ENCODE measurements at regions not wholly inside any gene's neighbourhood (a gene's known extent, or its start where the extent isn't known, plus 50 kb on each side); places are given as distances from the start of the nearest gene placed in this dataset.

- H3K4me3 Mint-ChIP-seq: no peak overlapping the region
- no peak for ATAC-seq
- DNase-seq: no peak
- CTCF ChIA-PET: no interaction called here
- no peaks in the 10 kb centered on the region for H3K36me3 Mint-ChIP-seq
- H3K27me3 Mint-ChIP-seq: no peaks in the 10 kb centered on the region
- H3K4me1 Mint-ChIP-seq: no peaks in the 10 kb centered on the region
- H3K9me3 Mint-ChIP-seq (ENCODE audit: low read depth): peaks cover 5% of the 10 kb centered on the region
- no peak overlapping the region for H3K27ac Mint-ChIP-seq
Measured at GRCh38 chr13:67791047-67791446, 560.9 kb upstream of the PCDH9 start.

DNA sequence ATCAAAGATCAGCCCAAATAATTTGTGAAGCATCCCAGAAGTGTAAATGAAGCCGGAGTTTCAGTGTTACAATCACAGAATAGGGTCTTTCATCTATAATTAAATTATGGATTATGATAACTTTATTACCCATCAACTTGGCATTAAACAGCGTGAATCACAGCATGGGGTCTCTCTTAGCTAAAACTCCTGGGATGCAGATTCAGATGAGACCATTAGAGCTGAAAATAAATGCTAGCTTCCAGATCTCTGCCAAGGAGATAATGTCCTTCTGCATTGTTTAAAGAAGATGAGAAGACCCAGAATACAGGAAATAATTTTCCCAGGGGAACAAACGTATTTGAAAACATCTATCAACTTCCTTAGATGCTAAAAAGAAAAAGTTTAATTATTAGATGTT lies 546.0 kb upstream of the PCDH9 start:
- H3K4me1 Mint-ChIP-seq: no peaks in the 10 kb centered on the region
- peaks cover 11% of the 10 kb centered on the region for H3K9me3 Mint-ChIP-seq (ENCODE audit: low read depth)
- CTCF ChIA-PET: no interaction called here
- DNase-seq (no peak), ATAC-seq (no peak)
- H3K27ac Mint-ChIP-seq: no peak overlapping the region
- no peaks in the 10 kb centered on the region for H3K27me3 Mint-ChIP-seq
- H3K36me3 Mint-ChIP-seq: no peaks in the 10 kb centered on the region
- no peak overlapping the region for H3K4me3 Mint-ChIP-seq

GRCh38 chr13:67775359-67775758 lies 545.2 kb upstream of the PCDH9 start:
- Mint-ChIP-seq H3K36me3 (no peaks in the 10 kb centered on the region), H3K9me3 (ENCODE audit: low read depth) (peaks cover 11% of the 10 kb centered on the region), H3K4me1 (no peaks in the 10 kb centered on the region), H3K27ac (no peak overlapping the region), H3K27me3 (no peaks in the 10 kb centered on the region), H3K4me3 (no peak overlapping the region)
- CTCF ChIA-PET: no interaction called here
- ATAC-seq: no peak
- no peak for DNase-seq

DNA sequence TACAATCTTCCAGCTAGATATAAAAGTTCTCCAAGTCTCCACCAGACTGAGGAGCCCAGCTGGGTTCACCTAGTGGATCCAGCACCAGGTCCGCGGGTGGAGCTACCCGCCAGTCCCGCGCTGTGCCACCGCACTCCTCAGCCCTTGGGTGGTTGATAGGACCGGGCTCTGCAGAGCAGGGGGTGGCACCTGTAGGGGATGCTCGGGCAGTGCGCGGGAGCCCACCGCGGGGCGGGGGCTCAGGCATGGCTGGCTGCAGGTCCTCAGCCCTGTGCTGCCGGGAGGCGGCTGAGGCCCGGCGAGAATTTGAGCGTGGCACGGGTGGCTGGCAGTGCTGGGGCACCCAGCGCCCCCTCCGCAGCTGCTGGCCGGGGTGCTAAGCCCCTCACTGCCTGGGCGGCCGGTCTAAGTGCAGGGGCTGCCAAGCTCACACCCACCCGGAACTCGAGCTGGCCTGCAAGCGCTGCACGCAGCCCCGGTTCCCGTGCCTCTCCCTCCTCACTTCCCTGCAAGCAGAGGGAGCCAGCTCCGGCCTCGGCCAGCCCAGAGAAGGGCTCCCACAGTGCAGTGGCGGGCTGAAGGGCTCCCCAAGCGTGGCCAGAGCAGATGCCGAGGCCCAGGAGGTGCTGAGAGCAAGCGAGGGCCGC lies 542.8 kb upstream of the PCDH9 start:
- Mint-ChIP-seq H3K36me3 (no peaks in the 10 kb centered on the region), H3K9me3 (ENCODE audit: low read depth) (peaks cover 17% of the 10 kb centered on the region), H3K4me3 (no peak overlapping the region), H3K27ac (no peak overlapping the region), H3K27me3 (no peaks in the 10 kb centered on the region), H3K4me1 (no peaks in the 10 kb centered on the region)
- CTCF ChIA-PET: no interaction called here
- DNase-seq (no peak), ATAC-seq (no peak)

- Mint-ChIP-seq H3K27ac (no peak overlapping the region), H3K36me3 (no peaks in the 10 kb centered on the region), H3K9me3 (ENCODE audit: low read depth) (peaks cover 21% of the 10 kb centered on the region), H3K4me3 (no peak overlapping the region), H3K27me3 (no peaks in the 10 kb centered on the region), H3K4me1 (no peaks in the 10 kb centered on the region)
- DNase-seq: no peak
- CTCF ChIA-PET: no interaction called here
- no peak for ATAC-seq
Measured at GRCh38 chr13:67771106-67771505, 541.0 kb upstream of the PCDH9 start.

DNA sequence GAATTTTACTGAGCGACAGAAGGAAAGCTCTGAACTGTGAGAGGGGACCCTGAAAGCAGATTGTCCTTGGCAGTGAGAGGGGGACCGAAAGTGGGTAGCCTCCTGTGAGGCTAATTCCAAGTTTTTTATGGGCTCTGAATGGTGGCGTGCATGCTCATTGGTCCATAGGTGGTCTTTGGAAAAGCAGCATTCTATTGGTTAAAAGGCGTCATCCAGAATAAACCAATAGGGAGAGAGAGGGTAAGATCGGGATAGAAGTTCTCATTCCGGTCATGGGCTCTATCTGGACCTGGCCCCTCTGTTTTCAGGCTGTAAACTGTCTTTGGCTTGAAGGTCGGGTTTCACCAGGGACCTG lies 539.8 kb upstream of the PCDH9 start:
- DNase-seq (no peak), ATAC-seq (no peak)
- Mint-ChIP-seq H3K27ac (no peak overlapping the region), H3K36me3 (no peaks in the 10 kb centered on the region), H3K4me1 (no peaks in the 10 kb centered on the region), H3K4me3 (no peak overlapping the region), H3K9me3 (ENCODE audit: low read depth) (peaks cover 22% of the 10 kb centered on the region), H3K27me3 (no peaks in the 10 kb centered on the region)
- CTCF ChIA-PET: no interaction called here

DNA sequence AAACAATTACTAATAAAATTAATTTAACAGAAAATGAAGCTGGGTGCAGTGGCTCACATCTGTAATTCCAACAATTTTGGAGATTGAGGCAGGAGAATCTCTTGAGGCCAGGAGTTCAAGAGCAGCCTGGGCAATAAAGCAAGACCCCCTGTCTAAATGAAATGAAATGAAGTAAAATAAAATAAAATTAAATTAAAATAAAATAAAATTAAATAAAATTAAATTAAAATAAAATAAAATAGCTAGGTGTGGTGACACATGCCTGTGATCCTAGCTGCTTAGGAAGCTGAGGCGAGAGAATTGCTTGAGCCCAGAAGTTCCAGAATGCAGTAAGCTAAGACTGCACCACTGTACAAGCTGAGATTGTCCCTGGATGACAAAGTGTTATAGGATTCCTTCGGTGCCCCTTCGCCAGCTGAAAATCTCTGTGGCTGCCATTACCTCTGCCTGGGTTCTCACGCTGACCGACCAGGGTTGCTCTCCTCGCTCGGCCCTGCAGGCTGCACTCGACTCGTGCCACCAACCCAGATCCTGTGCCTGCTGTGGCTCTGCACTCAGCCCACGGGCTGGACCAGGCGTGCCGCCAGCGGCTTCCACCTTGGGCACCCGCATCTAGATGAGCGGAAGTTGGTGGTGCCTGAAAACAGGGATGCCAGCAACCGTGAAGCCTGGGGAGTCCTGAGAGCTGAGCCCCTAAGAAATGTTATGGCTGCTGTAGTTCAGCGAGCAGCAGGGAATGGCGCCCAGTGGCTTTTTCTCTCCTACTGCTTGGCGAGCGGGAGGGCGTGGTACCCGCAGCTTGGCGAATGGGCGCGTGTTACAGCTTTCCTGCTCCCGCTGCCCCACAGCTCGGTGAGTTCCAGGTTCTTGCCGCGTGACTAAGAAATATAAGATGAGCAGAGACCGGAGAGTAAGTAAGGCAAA lies 539.2 kb upstream of the PCDH9 start:
- H3K4me3 Mint-ChIP-seq: no peak overlapping the region
- no peak overlapping the region for H3K27ac Mint-ChIP-seq
- H3K36me3 Mint-ChIP-seq: no peaks in the 10 kb centered on the region
- no peaks in the 10 kb centered on the region for H3K27me3 Mint-ChIP-seq
- no peaks in the 10 kb centered on the region for H3K4me1 Mint-ChIP-seq
- no peak for DNase-seq
- CTCF ChIA-PET: no interaction called here
- peaks cover 22% of the 10 kb centered on the region for H3K9me3 Mint-ChIP-seq (ENCODE audit: low read depth)
- ATAC-seq: no peak

DNA sequence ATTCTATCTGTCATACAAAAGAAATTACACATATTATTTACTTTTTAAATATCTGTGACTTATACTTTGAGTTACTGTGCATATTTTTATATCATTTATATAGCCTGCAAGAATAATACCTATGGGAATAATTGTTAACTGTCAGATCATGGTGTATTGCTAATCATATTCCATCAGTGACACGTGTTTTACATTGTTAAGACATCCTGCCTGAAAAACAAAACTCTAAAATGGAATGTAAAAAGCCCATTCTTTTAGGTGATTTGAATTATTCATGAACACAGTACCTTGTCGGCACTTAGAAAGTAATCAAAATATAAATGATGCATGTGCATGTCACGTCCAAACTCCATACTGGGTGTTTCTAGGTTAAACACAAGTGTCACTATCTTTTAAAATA lies 533.8 kb upstream of the PCDH9 start:
- Mint-ChIP-seq H3K9me3 (ENCODE audit: low read depth) (peaks cover 13% of the 10 kb centered on the region), H3K4me3 (no peak overlapping the region), H3K27me3 (no peaks in the 10 kb centered on the region), H3K36me3 (no peaks in the 10 kb centered on the region), H3K27ac (no peak overlapping the region), H3K4me1 (no peaks in the 10 kb centered on the region)
- DNase-seq: no peak
- CTCF ChIA-PET: no interaction called here
- no peak for ATAC-seq

DNA sequence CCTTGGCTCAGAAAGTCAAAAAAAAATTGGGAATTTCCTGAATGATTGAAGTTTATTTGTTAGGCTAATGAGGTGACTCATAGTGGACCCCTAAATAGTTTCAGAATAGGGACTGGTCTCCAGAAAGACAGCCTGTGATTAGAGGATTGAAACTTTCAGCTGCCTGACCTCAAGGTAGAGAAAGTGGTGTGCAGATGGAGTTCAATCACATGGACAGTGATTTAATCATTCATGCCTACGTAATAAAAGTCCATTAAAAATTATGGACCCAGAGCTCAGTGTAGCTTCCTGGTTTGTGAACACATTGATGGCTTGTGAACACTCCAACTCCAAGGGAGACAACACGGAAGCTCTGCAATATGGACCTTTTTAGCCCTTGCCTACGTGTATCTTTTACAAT lies 533.2 kb upstream of the PCDH9 start:
- CTCF ChIA-PET: no interaction called here
- Mint-ChIP-seq H3K27me3 (no peaks in the 10 kb centered on the region), H3K4me3 (no peak overlapping the region), H3K36me3 (no peaks in the 10 kb centered on the region), H3K9me3 (ENCODE audit: low read depth) (peaks cover 11% of the 10 kb centered on the region), H3K4me1 (no peaks in the 10 kb centered on the region), H3K27ac (no peak overlapping the region)
- DNase-seq (no peak), ATAC-seq (no peak)

GRCh38 chr13:67758975-67759374 lies 528.8 kb upstream of the PCDH9 start:
- H3K9me3 Mint-ChIP-seq (ENCODE audit: low read depth): peaks cover 12% of the 10 kb centered on the region
- no peak overlapping the region for H3K4me3 Mint-ChIP-seq
- no peaks in the 10 kb centered on the region for H3K36me3 Mint-ChIP-seq
- no peak for DNase-seq
- H3K27me3 Mint-ChIP-seq: no peaks in the 10 kb centered on the region
- ATAC-seq: no peak
- H3K4me1 Mint-ChIP-seq: no peaks in the 10 kb centered on the region
- CTCF ChIA-PET: no interaction called here
- no peak overlapping the region for H3K27ac Mint-ChIP-seq

- Mint-ChIP-seq H3K36me3 (no peaks in the 10 kb centered on the region), H3K4me3 (no peak overlapping the region), H3K27me3 (no peaks in the 10 kb centered on the region), H3K27ac (no peak overlapping the region), H3K9me3 (ENCODE audit: low read depth) (peaks cover 9% of the 10 kb centered on the region), H3K4me1 (no peaks in the 10 kb centered on the region)
- no peak for ATAC-seq
- no peak for DNase-seq
- CTCF ChIA-PET: no interaction called here
Measured at GRCh38 chr13:67754012-67754411, 523.9 kb upstream of the PCDH9 start.

DNA sequence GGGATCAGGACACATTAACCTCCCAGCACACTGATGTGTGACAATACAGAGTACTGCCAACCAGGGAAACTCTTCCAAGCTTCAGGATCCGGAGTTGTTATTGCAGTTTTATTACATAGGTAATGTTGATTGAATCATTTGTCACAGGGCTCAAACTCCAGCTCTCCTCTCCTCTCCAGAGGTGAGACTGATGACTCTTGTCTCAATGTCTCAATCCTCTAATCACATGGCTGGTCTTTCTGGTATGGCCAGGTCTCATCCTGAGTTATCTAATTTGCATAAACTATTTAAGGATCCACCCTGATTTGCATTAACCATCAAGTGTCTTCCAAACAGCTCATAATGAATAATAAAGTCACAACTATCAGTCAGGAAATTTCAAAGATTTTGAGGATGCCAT lies 522.6 kb upstream of the PCDH9 start:
- Mint-ChIP-seq H3K27ac (no peak overlapping the region), H3K36me3 (no peaks in the 10 kb centered on the region), H3K27me3 (no peaks in the 10 kb centered on the region), H3K4me1 (no peaks in the 10 kb centered on the region), H3K4me3 (no peak overlapping the region), H3K9me3 (ENCODE audit: low read depth) (peaks cover 10% of the 10 kb centered on the region)
- no peak for DNase-seq
- CTCF ChIA-PET: no interaction called here
- ATAC-seq: no peak

GRCh38 chr13:67742478-67742877 lies 512.3 kb upstream of the PCDH9 start:
- peaks cover 7% of the 10 kb centered on the region for H3K9me3 Mint-ChIP-seq (ENCODE audit: low read depth)
- no peak overlapping the region for H3K27ac Mint-ChIP-seq
- no peak overlapping the region for H3K4me3 Mint-ChIP-seq
- no peaks in the 10 kb centered on the region for H3K4me1 Mint-ChIP-seq
- ATAC-seq (no peak), DNase-seq (no peak)
- H3K36me3 Mint-ChIP-seq: no peaks in the 10 kb centered on the region
- no peaks in the 10 kb centered on the region for H3K27me3 Mint-ChIP-seq
- CTCF ChIA-PET: no interaction called here

DNA sequence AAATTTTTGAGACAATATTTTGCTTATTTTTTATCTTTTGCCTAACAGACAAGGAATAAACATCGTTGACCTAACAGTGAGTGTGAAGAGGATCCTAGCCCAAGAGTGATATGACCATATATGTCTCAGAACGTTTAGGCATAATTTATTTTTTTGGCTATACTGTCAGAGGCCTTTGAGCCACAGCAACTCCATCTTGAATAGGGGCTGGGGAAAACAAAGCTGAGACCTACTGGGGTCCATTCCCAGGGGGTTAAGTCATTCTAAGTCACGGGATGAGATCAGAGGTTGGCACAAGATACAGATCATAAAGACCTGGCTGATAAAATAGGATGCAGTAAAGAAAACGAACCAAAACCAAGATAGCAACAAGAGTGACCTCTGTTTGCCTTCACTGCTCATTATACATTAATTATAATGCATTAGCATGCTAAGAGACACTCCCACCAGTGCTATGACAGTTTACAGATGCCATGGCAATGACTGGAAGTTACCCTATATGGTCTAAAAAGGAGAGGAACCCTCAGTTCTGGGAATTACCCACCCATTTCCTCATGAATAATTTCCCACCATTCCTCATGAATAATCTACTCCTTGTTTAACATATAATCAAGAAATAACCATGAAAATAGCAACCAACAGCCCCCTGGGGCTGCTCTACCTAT lies 510.9 kb upstream of the PCDH9 start:
- Mint-ChIP-seq H3K9me3 (ENCODE audit: low read depth) (peaks cover 7% of the 10 kb centered on the region), H3K27ac (no peak overlapping the region), H3K4me3 (no peak overlapping the region), H3K4me1 (no peaks in the 10 kb centered on the region), H3K36me3 (no peaks in the 10 kb centered on the region), H3K27me3 (no peaks in the 10 kb centered on the region)
- DNase-seq: no peak
- no peak for ATAC-seq
- CTCF ChIA-PET: no interaction called here

Measured in activated CD8-positive, alpha-beta memory T cell treated with anti-CD3 and anti-CD28 coated beads, Interleukin-2, amount 10 ng/mL, durations not matched to agents 7 days and 5 days (primary cell).